ENCODE measurements at regions not wholly inside any gene's neighbourhood (a gene's known extent, or its start where the extent isn't known, plus 50 kb on each side); places are given as distances from the start of the nearest gene placed in this dataset.

- Histone ChIP-seq H3K36me3 (ENCODE audit: control insufficient read depth, insufficient read depth, low read length) (no peaks in the 10 kb centered on the region), H3K9ac (ENCODE audit: low read length) (no peak overlapping the region), H3K27ac (ENCODE audit: low read depth, low read length) (no peak overlapping the region), H3K4me3 (ENCODE audit: low read length) (no peak overlapping the region), H3K27me3 (ENCODE audit: control insufficient read depth, insufficient read depth, low read length) (no peaks in the 10 kb centered on the region), H3K4me1 (ENCODE audit: control insufficient read depth, insufficient read depth, low read length) (peaks cover 11% of the 10 kb centered on the region)
Measured at GRCh38 chr2:122514451-122514996, 759.1 kb downstream of the TSN start.

- H3K4me3 ChIP-seq (ENCODE audit: low read length) = no peak overlapping the region
- H3K36me3 ChIP-seq (ENCODE audit: control insufficient read depth, insufficient read depth, low read length) = no peaks in the 10 kb centered on the region
- H3K9ac ChIP-seq (ENCODE audit: low read length) = no peak overlapping the region
- no peak overlapping the region for H3K27ac ChIP-seq (ENCODE audit: low read depth, low read length)
- H3K4me1 ChIP-seq (ENCODE audit: control insufficient read depth, insufficient read depth, low read length) = peaks cover 11% of the 10 kb centered on the region
- H3K27me3 ChIP-seq (ENCODE audit: control insufficient read depth, insufficient read depth, low read length) = no peaks in the 10 kb centered on the region
Measured at GRCh38 chr2:122515731-122516290, 760.4 kb downstream of the TSN start.

GRCh38 chr2:122516775-122517174 is 761.3 kb downstream of the TSN start:
- Histone ChIP-seq H3K27ac (ENCODE audit: low read depth, low read length) (no peak overlapping the region), H3K9ac (ENCODE audit: low read length) (no peak overlapping the region), H3K27me3 (ENCODE audit: control insufficient read depth, insufficient read depth, low read length) (no peaks in the 10 kb centered on the region), H3K36me3 (ENCODE audit: control insufficient read depth, insufficient read depth, low read length) (no peaks in the 10 kb centered on the region), H3K4me3 (ENCODE audit: low read length) (no peak overlapping the region), H3K4me1 (ENCODE audit: control insufficient read depth, insufficient read depth, low read length) (peaks cover 4% of the 10 kb centered on the region)

GRCh38 chr2:122519366-122519765 is 763.9 kb downstream of the TSN start:
- no peaks in the 10 kb centered on the region for H3K27me3 ChIP-seq (ENCODE audit: control insufficient read depth, insufficient read depth, low read length)
- no peaks in the 10 kb centered on the region for H3K36me3 ChIP-seq (ENCODE audit: control insufficient read depth, insufficient read depth, low read length)
- no peak overlapping the region for H3K27ac ChIP-seq (ENCODE audit: low read depth, low read length)
- no peak overlapping the region for H3K9ac ChIP-seq (ENCODE audit: low read length)
- H3K4me3 ChIP-seq (ENCODE audit: low read length) = no peak overlapping the region
- peaks cover 3% of the 10 kb centered on the region for H3K4me1 ChIP-seq (ENCODE audit: control insufficient read depth, insufficient read depth, low read length)

GRCh38 chr2:122519821-122520611 is 764.6 kb downstream of the TSN start:
- Histone ChIP-seq H3K27me3 (ENCODE audit: control insufficient read depth, insufficient read depth, low read length) (no peaks in the 10 kb centered on the region), H3K4me3 (ENCODE audit: low read length) (no peak overlapping the region), H3K4me1 (ENCODE audit: control insufficient read depth, insufficient read depth, low read length) (peaks cover 3% of the 10 kb centered on the region), H3K36me3 (ENCODE audit: control insufficient read depth, insufficient read depth, low read length) (no peaks in the 10 kb centered on the region), H3K27ac (ENCODE audit: low read depth, low read length) (no peak overlapping the region), H3K9ac (ENCODE audit: low read length) (no peak overlapping the region)

- H3K27me3 ChIP-seq (ENCODE audit: control insufficient read depth, insufficient read depth, low read length) = no peaks in the 10 kb centered on the region
- H3K4me1 ChIP-seq (ENCODE audit: control insufficient read depth, insufficient read depth, low read length) = peaks cover 3% of the 10 kb centered on the region
Measured at GRCh38 chr2:122523143-122523542, 767.7 kb downstream of the TSN start.

GRCh38 chr2:122523981-122524380 is 768.5 kb downstream of the TSN start:
- H3K27me3 ChIP-seq (ENCODE audit: control insufficient read depth, insufficient read depth, low read length) = no peaks in the 10 kb centered on the region

More at GRCh38 chr2:122523143-122523542, 767.7 kb downstream of the TSN start:
- Histone ChIP-seq H3K36me3 (ENCODE audit: control insufficient read depth, insufficient read depth, low read length) (no peaks in the 10 kb centered on the region), H3K9ac (ENCODE audit: low read length) (no peak overlapping the region), H3K27ac (ENCODE audit: low read depth, low read length) (no peak overlapping the region), H3K4me3 (ENCODE audit: low read length) (no peak overlapping the region)

GRCh38 chr2:122525336-122525735 is 769.9 kb downstream of the TSN start:
- Histone ChIP-seq H3K4me1 (ENCODE audit: control insufficient read depth, insufficient read depth, low read length) (peaks cover 3% of the 10 kb centered on the region), H3K4me3 (ENCODE audit: low read length) (no peak overlapping the region), H3K27me3 (ENCODE audit: control insufficient read depth, insufficient read depth, low read length) (no peaks in the 10 kb centered on the region), H3K36me3 (ENCODE audit: control insufficient read depth, insufficient read depth, low read length) (no peaks in the 10 kb centered on the region), H3K9ac (ENCODE audit: low read length) (no peak overlapping the region), H3K27ac (ENCODE audit: low read depth, low read length) (no peak overlapping the region)

More at GRCh38 chr2:122523981-122524380, 768.5 kb downstream of the TSN start:
- Histone ChIP-seq H3K9ac (ENCODE audit: low read length) (no peak overlapping the region), H3K36me3 (ENCODE audit: control insufficient read depth, insufficient read depth, low read length) (no peaks in the 10 kb centered on the region), H3K27ac (ENCODE audit: low read depth, low read length) (no peak overlapping the region), H3K4me1 (ENCODE audit: control insufficient read depth, insufficient read depth, low read length) (peaks cover 3% of the 10 kb centered on the region), H3K4me3 (ENCODE audit: low read length) (no peak overlapping the region)

- Histone ChIP-seq H3K27ac (ENCODE audit: low read depth, low read length) (no peak overlapping the region), H3K4me1 (ENCODE audit: control insufficient read depth, insufficient read depth, low read length) (peaks cover 5% of the 10 kb centered on the region), H3K27me3 (ENCODE audit: control insufficient read depth, insufficient read depth, low read length) (no peaks in the 10 kb centered on the region), H3K36me3 (ENCODE audit: control insufficient read depth, insufficient read depth, low read length) (no peaks in the 10 kb centered on the region), H3K4me3 (ENCODE audit: low read length) (no peak overlapping the region), H3K9ac (ENCODE audit: low read length) (no peak overlapping the region)
Measured at GRCh38 chr2:122528061-122528460, 772.6 kb downstream of the TSN start.

GRCh38 chr2:122528958-122529705 is 773.7 kb downstream of the TSN start:
- Histone ChIP-seq H3K9ac (ENCODE audit: low read length) (no peak overlapping the region), H3K36me3 (ENCODE audit: control insufficient read depth, insufficient read depth, low read length) (no peaks in the 10 kb centered on the region), H3K4me3 (ENCODE audit: low read length) (no peak overlapping the region), H3K4me1 (ENCODE audit: control insufficient read depth, insufficient read depth, low read length) (peaks cover 3% of the 10 kb centered on the region), H3K27ac (ENCODE audit: low read depth, low read length) (no peak overlapping the region), H3K27me3 (ENCODE audit: control insufficient read depth, insufficient read depth, low read length) (no peaks in the 10 kb centered on the region)

- peaks cover 3% of the 10 kb centered on the region for H3K4me1 ChIP-seq (ENCODE audit: control insufficient read depth, insufficient read depth, low read length)
- no peaks in the 10 kb centered on the region for H3K27me3 ChIP-seq (ENCODE audit: control insufficient read depth, insufficient read depth, low read length)
- H3K27ac ChIP-seq (ENCODE audit: low read depth, low read length) = no peak overlapping the region
- no peak overlapping the region for H3K9ac ChIP-seq (ENCODE audit: low read length)
- no peak overlapping the region for H3K4me3 ChIP-seq (ENCODE audit: low read length)
- H3K36me3 ChIP-seq (ENCODE audit: control insufficient read depth, insufficient read depth, low read length) = no peaks in the 10 kb centered on the region
Measured at GRCh38 chr2:122530814-122531213, 775.4 kb downstream of the TSN start.

GRCh38 chr2:122531290-122532071 is 776.0 kb downstream of the TSN start:
- H3K36me3 ChIP-seq (ENCODE audit: control insufficient read depth, insufficient read depth, low read length) = no peaks in the 10 kb centered on the region
- peaks cover 3% of the 10 kb centered on the region for H3K4me1 ChIP-seq (ENCODE audit: control insufficient read depth, insufficient read depth, low read length)
- no peak overlapping the region for H3K27ac ChIP-seq (ENCODE audit: low read depth, low read length)
- H3K27me3 ChIP-seq (ENCODE audit: control insufficient read depth, insufficient read depth, low read length) = no peaks in the 10 kb centered on the region
- no peak overlapping the region for H3K4me3 ChIP-seq (ENCODE audit: low read length)
- no peak overlapping the region for H3K9ac ChIP-seq (ENCODE audit: low read length)

Measured in rectal smooth muscle tissue (tissue), 1 donor.